ENCODE measurements at regions not wholly inside any gene's neighbourhood (a gene's known extent, or its start where the extent isn't known, plus 50 kb on each side); places are given as distances from the start of the nearest gene placed in this dataset.

GRCh38 chr20:52011093-52011492 lies 180.5 kb downstream of the ZFP64 start:
- no peak overlapping the region for H3K4me3 ChIP-seq (ENCODE audit: low read length)
- H3K27ac ChIP-seq (ENCODE audit: low read depth in 1 of 2, low read length in 2 of 2), result no peak overlapping the region
- peaks cover 10% of the 10 kb centered on the region for H3K9me3 Mint-ChIP-seq
- H3K36me3 ChIP-seq (ENCODE audit: insufficient read depth, low read length), result no peaks in the 10 kb centered on the region
- no peak overlapping the region for H3K27ac Mint-ChIP-seq
- POLR2A ChIA-PET, result no interaction called here
- no peaks in the 10 kb centered on the region for H3K36me3 Mint-ChIP-seq (ENCODE audit: low read depth)
- H3K27me3 ChIP-seq (ENCODE audit: control insufficient read depth in 1 of 2, insufficient read depth in 2 of 2, low read length in 2 of 2), result no peaks in the 10 kb centered on the region
- CTCF ChIA-PET, result no interaction called here
- TF ChIP-seq CTCF (IDR thresholded peaks at IDR 0.05), result no peak
- DNase-seq, result no peak
- H3K27me3 Mint-ChIP-seq, result peaks cover 9% of the 10 kb centered on the region
- no peaks in the 10 kb centered on the region for H3K4me1 Mint-ChIP-seq (ENCODE audit: low read depth)
- intact Hi-C loops (cut with DNase I, micrococcal nuclease), result no loop called here
- H3K4me1 ChIP-seq (ENCODE audit: insufficient read depth, low read length), result no peaks in the 10 kb centered on the region
- no peak overlapping the region for H3K4me3 Mint-ChIP-seq
- no peak for ATAC-seq (ENCODE audit: poor library complexity)
- H3K9me3 ChIP-seq (ENCODE audit: control insufficient read depth in 1 of 2, insufficient read depth in 1 of 2, low read length in 2 of 2), result peaks cover 5 to 9% of the 10 kb centered on the region in 2 experiments

- POLR2A ChIA-PET, result no interaction called here
- DNase-seq (no peak), ATAC-seq (ENCODE audit: poor library complexity) (no peak)
- no peaks in the 10 kb centered on the region for H3K36me3 ChIP-seq (ENCODE audit: insufficient read depth, low read length)
- H3K4me1 ChIP-seq (ENCODE audit: insufficient read depth, low read length), result no peaks in the 10 kb centered on the region
- no peak for TF ChIP-seq CTCF (IDR thresholded peaks at IDR 0.05)
- H3K9me3 ChIP-seq (ENCODE audit: control insufficient read depth in 1 of 2, insufficient read depth in 1 of 2, low read length in 2 of 2), result peaks cover 5 to 9% of the 10 kb centered on the region in 2 experiments
- Mint-ChIP-seq H3K27me3 (peaks cover 12% of the 10 kb centered on the region), H3K4me3 (no peak overlapping the region), H3K36me3 (ENCODE audit: low read depth) (no peaks in the 10 kb centered on the region), H3K4me1 (ENCODE audit: low read depth) (no peaks in the 10 kb centered on the region), H3K9me3 (peaks cover 10% of the 10 kb centered on the region), H3K27ac (no peak overlapping the region)
- H3K27ac ChIP-seq (ENCODE audit: low read depth in 1 of 2, low read length in 2 of 2), result no peak overlapping the region
- intact Hi-C loops (cut with DNase I, micrococcal nuclease), result no loop called here
- no peaks in the 10 kb centered on the region for H3K27me3 ChIP-seq (ENCODE audit: control insufficient read depth in 1 of 2, insufficient read depth in 2 of 2, low read length in 2 of 2)
- CTCF ChIA-PET, result no interaction called here
- no peak overlapping the region for H3K4me3 ChIP-seq (ENCODE audit: low read length)
Measured at GRCh38 chr20:52010541-52010940, 181.0 kb downstream of the ZFP64 start.

- Mint-ChIP-seq H3K36me3 (ENCODE audit: low read depth) (no peaks in the 10 kb centered on the region), H3K27me3 (peaks cover 12% of the 10 kb centered on the region), H3K4me3 (no peak overlapping the region), H3K27ac (no peak overlapping the region), H3K9me3 (peaks cover 10% of the 10 kb centered on the region), H3K4me1 (ENCODE audit: low read depth) (no peaks in the 10 kb centered on the region)
- no peak overlapping the region for H3K4me3 ChIP-seq (ENCODE audit: low read length)
- H3K9me3 ChIP-seq (ENCODE audit: control insufficient read depth in 1 of 2, insufficient read depth in 1 of 2, low read length in 2 of 2), result peaks cover 5 to 7% of the 10 kb centered on the region in 2 experiments
- H3K27me3 ChIP-seq (ENCODE audit: control insufficient read depth in 1 of 2, insufficient read depth in 2 of 2, low read length in 2 of 2), result no peaks in the 10 kb centered on the region
- ATAC-seq (ENCODE audit: poor library complexity) (no peak), DNase-seq (no peak)
- no peak overlapping the region for H3K27ac ChIP-seq (ENCODE audit: low read depth in 1 of 2, low read length in 2 of 2)
- CTCF ChIA-PET, result no interaction called here
- H3K4me1 ChIP-seq (ENCODE audit: insufficient read depth, low read length), result no peaks in the 10 kb centered on the region
- no peak for TF ChIP-seq CTCF (IDR thresholded peaks at IDR 0.05)
- intact Hi-C loops (cut with DNase I, micrococcal nuclease), result no loop called here
- H3K36me3 ChIP-seq (ENCODE audit: insufficient read depth, low read length), result no peaks in the 10 kb centered on the region
- POLR2A ChIA-PET, result no interaction called here
Measured at GRCh38 chr20:52008874-52009273, 182.7 kb downstream of the ZFP64 start.
